Esophagus squamous epithelium (tissue), 5 donors: ENCODE measurements at regions not wholly inside any gene's neighbourhood (a gene's known extent, or its start where the extent isn't known, plus 50 kb on each side); places are given as distances from the start of the nearest gene placed in this dataset.

ENCODE experiments used
- DNase-seq: peaks from one replicate; lab custom pipeline; 2025; lab: John Stamatoyannopoulos, UW
- H3K27ac ChIP-seq, 4 donors: fragments of 200-600 bp; sonication (generic); one replicate each; pipeline ENCODE4 v1.5.1; 2016 to 2019; ENCODE audit warnings: mild to moderate bottlenecking in 1 of 4
- H3K27me3 ChIP-seq, 4 donors: fragments of 200-600 bp; sonication (generic); 1 replicate in 3 of 4; 2 replicates in 1 of 4; pipeline versions ENCODE4 v1.5.1 to v1.6.0; 2017 to 2021; ENCODE audit warnings: antibody characterized with exemption in 1 of 4
- H3K36me3 ChIP-seq, 3 donors: fragments of 200-600 bp; sonication (generic); one replicate each; pipeline ENCODE4 v1.5.1; 2016 to 2019
- H3K4me1 ChIP-seq, 3 donors: fragments of 200-600 bp; sonication (generic); one replicate each; pipeline ENCODE4 v1.5.1; 2017 to 2019
- H3K4me3 ChIP-seq, 4 donors: fragments of 200-600 bp; sonication (generic); 1 replicate in 3 of 4; 2 replicates in 1 of 4; pipeline ENCODE4 v1.5.1; 2016 to 2019; ENCODE audit warnings: mild to moderate bottlenecking in 2 of 4, moderate library complexity in 1 of 4
- H3K9me3 ChIP-seq, 3 donors: fragments of 200-600 bp; sonication (generic); one replicate each; pipeline ENCODE4 v1.5.1; 2016 to 2019
- CTCF ChIP-seq, 6 experiments: fragments of 450-650 bp in 4 of 6; fragments of 200-600 bp in 2 of 6; sonication (generic) in 2 of 6; IDR thresholded peaks; one replicate each; pipeline ENCODE4 v1.5.1; 2016 to 2019; ENCODE audit warnings: antibody characterized with exemption in 6 of 6, mild to moderate bottlenecking in 4 of 6, moderate library complexity in 4 of 6
- POLR2A ChIP-seq, 4 donors: fragments of 450-650 bp; IDR thresholded peaks; one replicate each; pipeline ENCODE4 v1.6.1; 2017; ENCODE audit warnings: antibody characterized with exemption in 4 of 4, mild to moderate bottlenecking in 4 of 4, moderate library complexity in 3 of 4
- WGBS, 2 donors: methylation state at CpG; one replicate each; pipeline ENCODE4 v1.1.5; 2018; 5-methylcytosine and 5-hydroxymethylcytosine counted together
- intact Hi-C: fragments of 100-400 bp; cut with DNase I; formaldehyde crosslinking; loops from one replicate; pipeline ENCODE4 v1.15.0; 2022
- donor health status: DM: yes; HTN: yes; CAD: no.

- TF ChIP-seq POLR2A (IDR thresholded peaks at IDR 0.05) (no peak), CTCF (IDR thresholded peaks at IDR 0.05) (no peak)
- intact Hi-C loops: no loop called here
- H3K27me3 ChIP-seq: no peaks in the 10 kb centered on the region
- no peaks in the 10 kb centered on the region for H3K4me1 ChIP-seq
- H3K4me3 ChIP-seq: no peak overlapping the region
- H3K9me3 ChIP-seq: no peaks in the 10 kb centered on the region
- H3K27ac ChIP-seq: no peak overlapping the region
- no peaks in the 10 kb centered on the region for H3K36me3 ChIP-seq
- no peak for DNase-seq
These were observed 344.0 kb downstream of the FAT4 start for GRCh38 chr4:125658773-125659172.

- DNase-seq: no peak
- Histone ChIP-seq H3K36me3 (no peaks in the 10 kb centered on the region), H3K9me3 (no peaks in the 10 kb centered on the region), H3K27me3 (no peaks in the 10 kb centered on the region), H3K27ac (no peak overlapping the region), H3K4me3 (no peak overlapping the region), H3K4me1 (no peaks in the 10 kb centered on the region)
- intact Hi-C loops: no loop called here
- 65 to 69% methylated on average over 5 to 6 of the region's 7 CpGs for WGBS, 2 donors
- TF ChIP-seq POLR2A (IDR thresholded peaks at IDR 0.05) (no peak), CTCF (IDR thresholded peaks at IDR 0.05) (no peak)
These were observed 349.4 kb downstream of the FAT4 start for GRCh38 chr4:125663896-125664767.

GRCh38 chr4:125666635-125667034 lies 351.9 kb downstream of the FAT4 start:
- Histone ChIP-seq H3K27me3 (no peaks in the 10 kb centered on the region), H3K36me3 (no peaks in the 10 kb centered on the region), H3K4me3 (no peak overlapping the region), H3K27ac (no peak overlapping the region), H3K9me3 (no peaks in the 10 kb centered on the region), H3K4me1 (no peaks in the 10 kb centered on the region)
- TF ChIP-seq CTCF (IDR thresholded peaks at IDR 0.05) (no peak), POLR2A (IDR thresholded peaks at IDR 0.05) (no peak)
- WGBS, 2 donors: 57 to 90% methylated on average over 1 of the region's 1 CpG
- intact Hi-C loops: no loop called here
- no peak for DNase-seq

- TF ChIP-seq POLR2A (IDR thresholded peaks at IDR 0.05) (no peak), CTCF (IDR thresholded peaks at IDR 0.05) (no peak)
- H3K4me3 ChIP-seq: no peak overlapping the region
- no peaks in the 10 kb centered on the region for H3K27me3 ChIP-seq
- DNase-seq: no peak
- H3K4me1 ChIP-seq: no peaks in the 10 kb centered on the region
- no peaks in the 10 kb centered on the region for H3K36me3 ChIP-seq
- H3K27ac ChIP-seq: no peak overlapping the region
- WGBS, 2 donors: 93 to 100% methylated on average over 4 to 8 of the region's 14 CpGs
- no peaks in the 10 kb centered on the region for H3K9me3 ChIP-seq
- intact Hi-C loops: no loop called here
These were observed 361.4 kb downstream of the FAT4 start for GRCh38 chr4:125676156-125676555.

GRCh38 chr4:125676583-125676982 lies 361.8 kb downstream of the FAT4 start:
- TF ChIP-seq POLR2A (IDR thresholded peaks at IDR 0.05) (no peak), CTCF (IDR thresholded peaks at IDR 0.05) (no peak)
- intact Hi-C loops: no loop called here
- Histone ChIP-seq H3K9me3 (no peaks in the 10 kb centered on the region), H3K4me3 (no peak overlapping the region), H3K36me3 (no peaks in the 10 kb centered on the region), H3K27ac (no peak overlapping the region), H3K27me3 (no peaks in the 10 kb centered on the region), H3K4me1 (no peaks in the 10 kb centered on the region)
- 61 to 93% methylated on average over 4 to 7 of the region's 12 CpGs for WGBS, 2 donors
- DNase-seq: no peak
